GM18951 (cell line): ENCODE measurements at regions not wholly inside any gene's neighbourhood (a gene's known extent, or its start where the extent isn't known, plus 50 kb on each side); places are given as distances from the start of the nearest gene placed in this dataset.

ENCODE experiments used
- POLR2A ChIP-seq: IDR thresholded peaks from 4 replicates; pipeline ENCODE4 v1.6.1; 2011; ENCODE audit warnings: mild to moderate bottlenecking; ENCODE audit not compliant: insufficient read length, insufficient read depth; ENCODE audit errors: extremely low read depth
- in situ Hi-C: fragments of 300-500 bp; cut with MboI; formaldehyde crosslinking; loops from one replicate; pipeline ENCODE4 v1.12.0; 2022; ENCODE audit warnings: low sequenced_read_pairs, mixed read lengths, inconsistent platforms; ENCODE audit not compliant: unreplicated experiment

GRCh38 chr5:145292278-145292677, 542.9 kb downstream of the PRELID2 start:
- no peak for TF ChIP-seq POLR2A
- in situ Hi-C loops, result no loop called here

DNA sequence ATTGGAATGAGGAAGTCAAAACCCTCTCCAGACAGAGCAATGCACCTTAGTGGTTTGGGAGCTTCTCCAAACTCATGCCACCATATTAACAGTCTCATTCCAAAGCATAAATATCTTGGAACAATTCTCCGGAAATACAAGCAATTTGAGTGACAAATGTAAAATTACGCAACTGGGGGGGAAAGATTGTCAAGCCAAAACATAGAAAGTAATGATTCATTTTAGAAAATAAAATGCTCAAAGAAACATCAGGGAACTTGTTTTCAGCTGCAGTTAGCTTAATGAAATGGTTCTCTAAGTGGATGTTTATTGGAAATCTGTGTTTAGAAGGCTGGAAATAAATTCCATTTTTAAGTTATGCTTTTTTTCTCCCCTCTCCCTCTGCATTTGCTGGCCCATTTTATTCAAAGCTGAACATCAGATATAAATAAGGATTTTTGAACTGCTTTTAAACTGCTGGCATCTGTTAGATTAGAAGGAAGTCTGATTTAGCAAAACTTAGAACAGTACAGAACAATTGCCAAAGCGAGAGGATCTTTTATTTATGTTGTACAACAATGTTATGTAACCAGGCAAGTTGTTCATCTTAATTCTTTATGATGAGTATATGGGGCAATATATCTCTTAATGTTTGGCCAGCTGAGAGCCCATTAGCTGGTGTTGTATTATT, 551.9 kb downstream of the PRELID2 start:
- in situ Hi-C loops, result no loop called here
- TF ChIP-seq POLR2A, result no peak

- no peak for TF ChIP-seq POLR2A
- in situ Hi-C loops, result no loop called here
Observed at GRCh38 chr5:145280806-145281205, 554.3 kb downstream of the PRELID2 start.

DNA sequence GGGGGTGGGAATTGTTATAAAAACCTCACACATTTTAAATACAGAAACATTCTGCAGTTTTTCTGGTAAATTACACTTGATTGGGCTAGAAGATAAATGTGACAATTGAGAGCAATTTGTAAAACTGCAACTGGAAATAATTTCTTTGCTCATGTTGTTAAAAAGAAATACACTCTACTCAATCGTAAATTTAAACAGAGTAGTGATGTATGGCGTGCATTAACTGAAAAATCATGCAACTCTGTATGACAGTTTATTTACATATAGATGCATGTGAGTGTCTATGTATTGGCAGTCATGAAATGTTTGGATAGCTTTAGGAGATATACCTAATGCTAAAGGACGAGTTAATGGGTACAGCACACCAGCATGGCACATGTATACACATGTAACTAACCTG, 554.9 kb downstream of the PRELID2 start:
- TF ChIP-seq POLR2A, result no peak
- in situ Hi-C loops, result no loop called here

GRCh38 chr5:145260670-145261069, 574.5 kb downstream of the PRELID2 start:
- in situ Hi-C loops, result no loop called here
- no peak for TF ChIP-seq POLR2A

DNA sequence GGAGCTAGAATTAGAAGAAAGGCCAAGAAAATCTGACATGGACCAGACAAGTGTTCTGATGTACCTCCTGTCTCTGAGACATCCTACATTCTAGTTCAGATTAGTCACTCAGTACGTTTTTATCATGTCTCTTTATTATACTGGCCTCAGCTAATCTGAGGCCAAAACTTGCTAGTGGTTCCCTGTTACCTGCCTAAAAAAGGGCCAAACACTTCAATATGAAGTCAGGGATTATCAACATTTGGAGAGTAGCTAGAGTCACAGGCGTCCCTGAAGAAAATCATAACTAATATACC, 587.4 kb downstream of the PRELID2 start:
- no peak for TF ChIP-seq POLR2A
- in situ Hi-C loops, result loop anchor here (25.0 kb wide), 1 partner anchor 1035 kb away; no protein-coding TSS in a partner anchor

- in situ Hi-C loops, result loop anchor here (25.0 kb wide), 1 partner anchor 1035 kb away; no protein-coding TSS in a partner anchor
- TF ChIP-seq POLR2A, result no peak
Observed at GRCh38 chr5:145246961-145247744, 588.0 kb downstream of the PRELID2 start.

- no peak for TF ChIP-seq POLR2A
- in situ Hi-C loops, result loop anchor here (25.0 kb wide), 1 partner anchor 1034 kb away; no protein-coding TSS in a partner anchor
Observed at GRCh38 chr5:145246379-145246778, 588.8 kb downstream of the PRELID2 start.

- TF ChIP-seq POLR2A, result no peak
- in situ Hi-C loops, result loop anchor here (25.0 kb wide), 1 partner anchor 1033 kb away; no protein-coding TSS in a partner anchor
Observed at GRCh38 chr5:145245354-145245753, 589.8 kb downstream of the PRELID2 start.

GRCh38 chr5:145244788-145245187, 590.4 kb downstream of the PRELID2 start:
- in situ Hi-C loops, result loop anchor here (25.0 kb wide), 1 partner anchor 1032 kb away; no protein-coding TSS in a partner anchor

DNA sequence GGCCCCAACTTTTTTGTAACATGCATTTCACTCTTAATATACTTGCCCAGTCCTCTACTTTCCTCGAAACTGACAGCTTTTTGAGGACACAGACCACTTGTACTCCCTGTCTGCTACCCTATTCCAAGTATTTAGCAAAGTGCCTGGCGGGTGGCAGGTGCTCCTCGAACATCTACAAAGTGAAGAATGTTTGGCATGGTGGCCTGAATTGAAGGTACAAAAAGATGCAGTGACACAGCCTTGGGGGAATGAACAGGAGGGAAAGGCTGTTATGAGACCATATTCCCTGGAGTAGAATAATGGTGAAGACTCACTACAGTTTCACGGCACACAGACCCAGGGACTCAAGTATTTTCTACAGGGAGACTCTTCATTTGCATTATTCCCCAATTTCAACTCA, 590.9 kb downstream of the PRELID2 start:
- TF ChIP-seq POLR2A, result no peak
- in situ Hi-C loops, result loop anchor here (25.0 kb wide), 1 partner anchor 1032 kb away; no protein-coding TSS in a partner anchor

More at GRCh38 chr5:145244788-145245187, 590.4 kb downstream of the PRELID2 start:
- no peak for TF ChIP-seq POLR2A

GRCh38 chr5:145243016-145243415, 592.1 kb downstream of the PRELID2 start:
- in situ Hi-C loops, result loop anchor here (25.0 kb wide), 1 partner anchor 1031 kb away; no protein-coding TSS in a partner anchor
- TF ChIP-seq POLR2A, result no peak

GRCh38 chr5:145242551-145242950, 592.6 kb downstream of the PRELID2 start:
- no peak for TF ChIP-seq POLR2A
- in situ Hi-C loops, result loop anchor here (25.0 kb wide), 1 partner anchor 1030 kb away; no protein-coding TSS in a partner anchor

GRCh38 chr5:145237843-145238242, 597.3 kb downstream of the PRELID2 start:
- in situ Hi-C loops, result loop anchor here (25.0 kb wide), 1 partner anchor 1026 kb away; no protein-coding TSS in a partner anchor
- no peak for TF ChIP-seq POLR2A

- in situ Hi-C loops, result loop anchor here (25.0 kb wide), 1 partner anchor 1025 kb away; no protein-coding TSS in a partner anchor
- TF ChIP-seq POLR2A, result no peak
Observed at GRCh38 chr5:145236983-145237382, 598.2 kb downstream of the PRELID2 start.
